ENCODE measurements at regions not wholly inside any gene's neighbourhood (a gene's known extent, or its start where the extent isn't known, plus 50 kb on each side); places are given as distances from the start of the nearest gene placed in this dataset.

DNA sequence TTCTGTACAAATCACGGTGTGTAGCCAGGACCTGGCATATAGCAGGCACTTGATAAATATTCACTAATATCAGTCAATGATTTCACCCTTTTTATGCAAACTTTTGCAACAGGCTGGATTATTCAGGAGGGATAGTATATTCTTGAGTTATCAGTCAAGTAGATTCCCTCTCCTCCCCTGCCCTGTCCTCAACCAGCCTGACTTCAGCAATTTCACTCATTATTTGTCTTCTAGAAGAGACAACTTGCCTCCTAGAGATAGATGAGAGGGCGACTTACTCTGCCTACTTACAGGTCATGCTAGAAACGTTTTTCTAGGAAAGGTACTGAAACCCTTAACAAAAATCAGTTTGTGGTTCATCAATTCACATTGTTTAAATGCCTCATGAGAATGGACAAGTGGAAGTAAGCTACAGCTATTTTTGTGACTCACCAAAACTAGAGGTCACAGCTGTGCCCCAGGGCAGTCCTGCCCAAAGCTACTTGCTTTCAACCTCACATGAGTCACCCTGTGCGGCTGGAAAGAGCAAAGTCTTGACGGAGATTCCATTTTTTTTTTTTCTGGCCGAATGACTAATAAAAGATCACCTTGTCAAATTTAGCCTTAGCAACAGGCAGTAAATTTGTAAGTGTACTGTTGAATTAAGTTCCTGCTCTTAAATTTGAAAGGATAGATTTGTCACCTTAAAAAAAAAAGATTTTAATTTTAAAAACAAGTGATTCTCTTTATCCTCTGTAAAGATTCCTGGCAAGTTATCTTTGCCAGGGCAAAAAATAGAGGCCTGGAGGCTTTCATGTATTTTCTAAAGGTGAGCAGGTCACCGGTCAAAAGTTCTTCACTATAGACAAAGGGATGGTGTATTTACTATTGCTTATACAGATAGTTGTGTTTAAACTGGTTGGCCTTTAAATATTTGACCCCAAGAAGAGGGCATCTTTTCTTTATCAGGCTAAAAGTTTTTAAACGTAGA is 109.0 kb upstream of the SLC35G4 start (continued):
- TF ChIP-seq, protein P1, sequence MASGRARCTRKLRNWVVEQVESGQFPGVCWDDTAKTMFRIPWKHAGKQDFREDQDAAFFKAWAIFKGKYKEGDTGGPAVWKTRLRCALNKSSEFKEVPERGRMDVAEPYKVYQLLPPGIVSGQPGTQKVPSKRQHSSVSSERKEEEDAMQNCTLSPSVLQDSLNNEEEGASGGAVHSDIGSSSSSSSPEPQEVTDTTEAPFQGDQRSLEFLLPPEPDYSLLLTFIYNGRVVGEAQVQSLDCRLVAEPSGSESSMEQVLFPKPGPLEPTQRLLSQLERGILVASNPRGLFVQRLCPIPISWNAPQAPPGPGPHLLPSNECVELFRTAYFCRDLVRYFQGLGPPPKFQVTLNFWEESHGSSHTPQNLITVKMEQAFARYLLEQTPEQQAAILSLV (CRISPR knock-in tag; IDR thresholded peaks at IDR 0.05; ENCODE audit: borderline replicate concordance): no peak
- no peak for TF ChIP-seq JDP2 (CRISPR knock-in tag; IDR thresholded peaks at IDR 0.05; ENCODE audit: borderline replicate concordance)
- no peak for TF ChIP-seq KMT2B (CRISPR knock-in tag; IDR thresholded peaks at IDR 0.05)
- TF ChIP-seq EHMT2 (IDR thresholded peaks at IDR 0.05; ENCODE audit: borderline replicate concordance, low read depth, low read length): 0 out of 2 replicates have a peak, but pooled peaks have one; percentile 52
- TF ChIP-seq, protein P2, sequence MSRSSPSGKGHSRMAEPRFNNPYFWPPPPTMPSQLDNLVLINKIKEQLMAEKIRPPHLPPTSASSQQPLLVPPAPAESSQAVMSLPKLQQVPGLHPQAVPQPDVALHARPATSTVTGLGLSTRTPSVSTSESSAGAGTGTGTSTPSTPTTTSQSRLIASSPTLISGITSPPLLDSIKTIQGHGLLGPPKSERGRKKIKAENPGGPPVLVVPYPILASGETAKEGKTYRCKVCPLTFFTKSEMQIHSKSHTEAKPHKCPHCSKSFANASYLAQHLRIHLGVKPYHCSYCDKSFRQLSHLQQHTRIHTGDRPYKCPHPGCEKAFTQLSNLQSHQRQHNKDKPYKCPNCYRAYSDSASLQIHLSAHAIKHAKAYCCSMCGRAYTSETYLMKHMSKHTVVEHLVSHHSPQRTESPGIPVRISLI (CRISPR knock-in tag; IDR thresholded peaks at IDR 0.05; ENCODE audit: borderline replicate concordance): peak; percentile 96
- TF ChIP-seq, protein P3, sequence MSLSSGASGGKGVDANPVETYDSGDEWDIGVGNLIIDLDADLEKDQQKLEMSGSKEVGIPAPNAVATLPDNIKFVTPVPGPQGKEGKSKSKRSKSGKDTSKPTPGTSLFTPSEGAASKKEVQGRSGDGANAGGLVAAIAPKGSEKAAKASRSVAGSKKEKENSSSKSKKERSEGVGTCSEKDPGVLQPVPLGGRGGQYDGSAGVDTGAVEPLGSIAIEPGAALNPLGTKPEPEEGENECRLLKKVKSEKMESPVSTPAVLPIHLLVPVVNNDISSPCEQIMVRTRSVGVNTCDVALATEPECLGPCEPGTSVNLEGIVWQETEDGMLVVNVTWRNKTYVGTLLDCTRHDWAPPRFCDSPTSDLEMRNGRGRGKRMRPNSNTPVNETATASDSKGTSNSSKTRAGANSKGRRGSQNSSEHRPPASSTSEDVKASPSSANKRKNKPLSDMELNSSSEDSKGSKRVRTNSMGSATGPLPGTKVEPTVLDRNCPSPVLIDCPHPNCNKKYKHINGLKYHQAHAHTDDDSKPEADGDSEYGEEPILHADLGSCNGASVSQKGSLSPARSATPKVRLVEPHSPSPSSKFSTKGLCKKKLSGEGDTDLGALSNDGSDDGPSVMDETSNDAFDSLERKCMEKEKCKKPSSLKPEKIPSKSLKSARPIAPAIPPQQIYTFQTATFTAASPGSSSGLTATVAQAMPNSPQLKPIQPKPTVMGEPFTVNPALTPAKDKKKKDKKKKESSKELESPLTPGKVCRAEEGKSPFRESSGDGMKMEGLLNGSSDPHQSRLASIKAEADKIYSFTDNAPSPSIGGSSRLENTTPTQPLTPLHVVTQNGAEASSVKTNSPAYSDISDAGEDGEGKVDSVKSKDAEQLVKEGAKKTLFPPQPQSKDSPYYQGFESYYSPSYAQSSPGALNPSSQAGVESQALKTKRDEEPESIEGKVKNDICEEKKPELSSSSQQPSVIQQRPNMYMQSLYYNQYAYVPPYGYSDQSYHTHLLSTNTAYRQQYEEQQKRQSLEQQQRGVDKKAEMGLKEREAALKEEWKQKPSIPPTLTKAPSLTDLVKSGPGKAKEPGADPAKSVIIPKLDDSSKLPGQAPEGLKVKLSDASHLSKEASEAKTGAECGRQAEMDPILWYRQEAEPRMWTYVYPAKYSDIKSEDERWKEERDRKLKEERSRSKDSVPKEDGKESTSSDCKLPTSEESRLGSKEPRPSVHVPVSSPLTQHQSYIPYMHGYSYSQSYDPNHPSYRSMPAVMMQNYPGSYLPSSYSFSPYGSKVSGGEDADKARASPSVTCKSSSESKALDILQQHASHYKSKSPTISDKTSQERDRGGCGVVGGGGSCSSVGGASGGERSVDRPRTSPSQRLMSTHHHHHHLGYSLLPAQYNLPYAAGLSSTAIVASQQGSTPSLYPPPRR (CRISPR knock-in tag; IDR thresholded peaks at IDR 0.05; ENCODE audit: borderline replicate concordance): peak; percentile 46; the same call in 1 of the 2 replicates
- no peak for TF ChIP-seq ZBTB8A (CRISPR knock-in tag; IDR thresholded peaks at IDR 0.05; ENCODE audit: borderline replicate concordance, low read depth)
- no peak for TF ChIP-seq CENPT (CRISPR knock-in tag; IDR thresholded peaks at IDR 0.05; ENCODE audit: low read depth)
- 0 out of 2 replicates have a peak, but pooled peaks have one; percentile 36 for TF ChIP-seq POLR2G (IDR thresholded peaks at IDR 0.05; ENCODE audit: low read depth, low read length)
- TF ChIP-seq, protein P4, sequence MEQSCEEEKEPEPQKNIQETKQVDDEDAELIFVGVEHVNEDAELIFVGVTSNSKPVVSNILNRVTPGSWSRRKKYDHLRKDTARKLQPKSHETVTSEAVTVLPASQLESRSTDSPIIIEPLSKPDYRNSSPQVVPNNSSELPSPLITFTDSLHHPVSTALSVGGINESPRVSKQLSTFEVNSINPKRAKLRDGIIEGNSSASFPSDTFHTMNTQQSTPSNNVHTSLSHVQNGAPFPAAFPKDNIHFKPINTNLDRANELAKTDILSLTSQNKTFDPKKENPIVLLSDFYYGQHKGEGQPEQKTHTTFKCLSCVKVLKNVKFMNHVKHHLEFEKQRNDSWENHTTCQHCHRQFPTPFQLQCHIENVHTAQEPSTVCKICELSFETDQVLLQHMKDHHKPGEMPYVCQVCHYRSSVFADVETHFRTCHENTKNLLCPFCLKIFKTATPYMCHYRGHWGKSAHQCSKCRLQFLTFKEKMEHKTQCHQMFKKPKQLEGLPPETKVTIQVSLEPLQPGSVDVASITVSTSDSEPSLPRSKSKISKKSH (CRISPR knock-in tag; IDR thresholded peaks at IDR 0.05; ENCODE audit: borderline replicate concordance): no peak
- no peak for TF ChIP-seq ZNF629 (CRISPR knock-in tag; conservative IDR thresholded peaks at IDR 0.05)
- TF ChIP-seq, protein P5, sequence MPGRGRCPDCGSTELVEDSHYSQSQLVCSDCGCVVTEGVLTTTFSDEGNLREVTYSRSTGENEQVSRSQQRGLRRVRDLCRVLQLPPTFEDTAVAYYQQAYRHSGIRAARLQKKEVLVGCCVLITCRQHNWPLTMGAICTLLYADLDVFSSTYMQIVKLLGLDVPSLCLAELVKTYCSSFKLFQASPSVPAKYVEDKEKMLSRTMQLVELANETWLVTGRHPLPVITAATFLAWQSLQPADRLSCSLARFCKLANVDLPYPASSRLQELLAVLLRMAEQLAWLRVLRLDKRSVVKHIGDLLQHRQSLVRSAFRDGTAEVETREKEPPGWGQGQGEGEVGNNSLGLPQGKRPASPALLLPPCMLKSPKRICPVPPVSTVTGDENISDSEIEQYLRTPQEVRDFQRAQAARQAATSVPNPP (CRISPR knock-in tag; IDR thresholded peaks at IDR 0.05): no peak
- TF ChIP-seq RBAK (CRISPR knock-in tag; IDR thresholded peaks at IDR 0.05): no peak
- no peak for TF ChIP-seq CENPX (CRISPR knock-in tag; IDR thresholded peaks at IDR 0.05)
- TF ChIP-seq NCOR1 (IDR thresholded peaks at IDR 0.05; ENCODE audit: borderline replicate concordance, low read length): peak; percentile 90
- TF ChIP-seq ZNF879 (CRISPR knock-in tag; IDR thresholded peaks at IDR 0.05): no peak
- TF ChIP-seq, protein P6, sequence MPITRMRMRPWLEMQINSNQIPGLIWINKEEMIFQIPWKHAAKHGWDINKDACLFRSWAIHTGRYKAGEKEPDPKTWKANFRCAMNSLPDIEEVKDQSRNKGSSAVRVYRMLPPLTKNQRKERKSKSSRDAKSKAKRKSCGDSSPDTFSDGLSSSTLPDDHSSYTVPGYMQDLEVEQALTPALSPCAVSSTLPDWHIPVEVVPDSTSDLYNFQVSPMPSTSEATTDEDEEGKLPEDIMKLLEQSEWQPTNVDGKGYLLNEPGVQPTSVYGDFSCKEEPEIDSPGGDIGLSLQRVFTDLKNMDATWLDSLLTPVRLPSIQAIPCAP (CRISPR knock-in tag; IDR thresholded peaks at IDR 0.05; ENCODE audit: low read depth): no peak
